ENCODE measurements at regions not wholly inside any gene's neighbourhood (a gene's known extent, or its start where the extent isn't known, plus 50 kb on each side); places are given as distances from the start of the nearest gene placed in this dataset.

DNA sequence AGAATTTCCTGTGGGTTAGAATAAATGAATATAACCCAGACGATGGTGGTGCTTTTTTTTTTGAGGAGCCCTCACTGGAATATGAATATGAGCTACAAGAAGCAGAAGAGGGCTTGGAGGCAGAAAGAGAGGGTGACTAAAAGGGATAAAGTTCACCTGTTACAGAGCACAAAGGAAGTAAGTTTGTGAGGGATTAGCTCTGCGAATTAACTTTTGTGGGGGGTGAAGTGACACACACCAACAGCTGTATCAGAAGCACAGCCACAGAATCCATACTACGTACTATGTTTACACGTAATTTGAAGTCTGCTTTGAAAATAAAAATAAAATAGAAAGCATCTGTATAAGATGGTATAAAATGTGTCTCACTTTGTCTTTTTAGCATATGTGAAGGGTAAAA, 963.6 kb upstream of the DIAPH2 start:
- Histone ChIP-seq H3K9me3 (no peaks in the 10 kb centered on the region), H3K4me1 (no peaks in the 10 kb centered on the region), H3K4me3 (no peak overlapping the region), H3K36me3 (no peaks in the 10 kb centered on the region), H3K27me3 (peaks cover 0 to 27% (median 4%) of the 10 kb centered on the region in 4 donors), H3K27ac (no peak overlapping the region)
- 34 to 50% methylated on average over 4 of the region's 4 CpGs for WGBS, 2 donors
- no peak for DNase-seq
- intact Hi-C loops (cut with DNase I), result no loop called here
- FAIRE-seq, result no peak
- TF ChIP-seq, protein P1, sequence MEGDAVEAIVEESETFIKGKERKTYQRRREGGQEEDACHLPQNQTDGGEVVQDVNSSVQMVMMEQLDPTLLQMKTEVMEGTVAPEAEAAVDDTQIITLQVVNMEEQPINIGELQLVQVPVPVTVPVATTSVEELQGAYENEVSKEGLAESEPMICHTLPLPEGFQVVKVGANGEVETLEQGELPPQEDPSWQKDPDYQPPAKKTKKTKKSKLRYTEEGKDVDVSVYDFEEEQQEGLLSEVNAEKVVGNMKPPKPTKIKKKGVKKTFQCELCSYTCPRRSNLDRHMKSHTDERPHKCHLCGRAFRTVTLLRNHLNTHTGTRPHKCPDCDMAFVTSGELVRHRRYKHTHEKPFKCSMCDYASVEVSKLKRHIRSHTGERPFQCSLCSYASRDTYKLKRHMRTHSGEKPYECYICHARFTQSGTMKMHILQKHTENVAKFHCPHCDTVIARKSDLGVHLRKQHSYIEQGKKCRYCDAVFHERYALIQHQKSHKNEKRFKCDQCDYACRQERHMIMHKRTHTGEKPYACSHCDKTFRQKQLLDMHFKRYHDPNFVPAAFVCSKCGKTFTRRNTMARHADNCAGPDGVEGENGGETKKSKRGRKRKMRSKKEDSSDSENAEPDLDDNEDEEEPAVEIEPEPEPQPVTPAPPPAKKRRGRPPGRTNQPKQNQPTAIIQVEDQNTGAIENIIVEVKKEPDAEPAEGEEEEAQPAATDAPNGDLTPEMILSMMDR (IDR thresholded peaks at IDR 0.05), result no peak
- no peak for ATAC-seq

DNA sequence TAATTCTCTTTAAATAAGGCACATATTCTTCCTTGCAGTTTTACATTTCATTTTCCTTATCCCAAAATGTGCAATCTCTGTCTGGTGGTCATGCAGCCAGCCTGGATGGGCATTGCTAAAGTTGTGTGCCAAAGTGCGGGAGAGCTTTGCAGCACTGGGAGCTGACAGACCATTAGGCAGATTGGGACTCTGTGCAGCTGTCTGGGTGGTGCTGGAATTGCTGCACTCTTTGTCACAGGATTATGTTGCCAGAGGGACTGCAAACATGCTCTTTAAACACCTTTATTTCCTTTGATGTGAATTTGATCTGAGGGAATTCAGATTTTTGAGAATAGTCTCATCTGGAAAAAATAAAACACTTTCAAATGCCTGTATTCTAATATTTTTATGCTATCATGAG, 956.2 kb upstream of the DIAPH2 start:
- Histone ChIP-seq H3K27me3 (peaks cover 0 to 14% (median 2%) of the 10 kb centered on the region in 4 donors), H3K4me1 (no peaks in the 10 kb centered on the region), H3K36me3 (no peaks in the 10 kb centered on the region), H3K9me3 (no peaks in the 10 kb centered on the region), H3K4me3 (no peak overlapping the region), H3K27ac (no peak overlapping the region)
- TF ChIP-seq, protein P1 (IDR thresholded peaks at IDR 0.05), result no peak
- DNase-seq (no peak), ATAC-seq (no peak), FAIRE-seq (no peak)
- 37 to 50% methylated on average over 1 of the region's 1 CpG for WGBS, 2 donors
- intact Hi-C loops (cut with DNase I), result no loop called here

DNA sequence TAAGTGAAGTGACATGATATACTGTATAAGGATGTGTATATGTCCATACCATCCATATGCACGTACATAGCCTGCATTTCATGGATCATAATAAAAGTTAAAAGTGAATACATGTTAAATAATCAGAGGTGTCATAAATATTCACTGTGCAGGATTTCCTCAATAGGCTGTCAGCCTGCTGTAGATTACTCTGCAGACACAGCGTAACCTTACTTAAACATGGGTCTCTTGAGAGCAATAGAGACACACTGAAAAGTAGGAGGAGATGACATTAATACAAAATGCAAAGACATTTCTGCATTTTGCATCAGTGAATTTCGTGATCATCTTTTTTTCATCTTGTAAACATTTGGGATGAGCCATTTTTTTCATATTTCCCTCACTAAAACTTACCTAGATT, 955.2 kb upstream of the DIAPH2 start:
- FAIRE-seq, result no peak
- no peaks in the 10 kb centered on the region for H3K4me1 ChIP-seq
- TF ChIP-seq, protein P1 (IDR thresholded peaks at IDR 0.05), result no peak
- H3K27me3 ChIP-seq, result peaks cover 0 to 7% (median 1%) of the 10 kb centered on the region in 4 donors
- H3K4me3 ChIP-seq, result no peak overlapping the region
- no peak for ATAC-seq
- no peak overlapping the region for H3K27ac ChIP-seq
- intact Hi-C loops (cut with DNase I), result no loop called here
- H3K9me3 ChIP-seq, result no peaks in the 10 kb centered on the region
- no peaks in the 10 kb centered on the region for H3K36me3 ChIP-seq
- DNase-seq, result no peak
- WGBS, 2 donors, result 37 to 41% methylated on average over 3 of the region's 3 CpGs

DNA sequence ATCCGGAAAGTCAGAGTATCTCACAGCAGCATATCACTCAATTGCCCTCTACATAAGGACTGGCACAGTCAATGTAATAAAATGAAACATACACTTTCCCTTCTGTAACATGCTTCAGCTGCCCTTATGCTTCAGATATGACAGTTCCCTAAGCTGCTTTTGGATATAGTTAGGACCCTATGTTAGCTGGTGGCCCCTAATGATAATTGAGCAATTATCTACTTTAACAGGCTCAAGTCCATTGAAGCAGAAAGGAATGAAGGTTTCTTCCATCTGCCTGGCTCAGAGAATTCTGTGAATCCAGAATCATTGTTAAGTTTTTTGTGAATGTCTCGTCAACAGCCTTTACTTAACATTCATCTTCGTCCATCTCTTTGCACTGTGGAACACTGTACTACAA, 951.2 kb upstream of the DIAPH2 start:
- TF ChIP-seq, protein P1 (IDR thresholded peaks at IDR 0.05), result no peak
- no peak for DNase-seq
- Histone ChIP-seq H3K4me3 (no peak overlapping the region), H3K36me3 (no peaks in the 10 kb centered on the region), H3K9me3 (no peaks in the 10 kb centered on the region), H3K27me3 (peaks cover 0 to 6% (median 0%) of the 10 kb centered on the region in 4 donors), H3K4me1 (no peaks in the 10 kb centered on the region), H3K27ac (no peak overlapping the region)
- no peak for ATAC-seq
- WGBS, 2 donors, result 54 to 61% methylated on average over 3 of the region's 3 CpGs
- FAIRE-seq, result no peak
- intact Hi-C loops (cut with DNase I), result no loop called here

DNA sequence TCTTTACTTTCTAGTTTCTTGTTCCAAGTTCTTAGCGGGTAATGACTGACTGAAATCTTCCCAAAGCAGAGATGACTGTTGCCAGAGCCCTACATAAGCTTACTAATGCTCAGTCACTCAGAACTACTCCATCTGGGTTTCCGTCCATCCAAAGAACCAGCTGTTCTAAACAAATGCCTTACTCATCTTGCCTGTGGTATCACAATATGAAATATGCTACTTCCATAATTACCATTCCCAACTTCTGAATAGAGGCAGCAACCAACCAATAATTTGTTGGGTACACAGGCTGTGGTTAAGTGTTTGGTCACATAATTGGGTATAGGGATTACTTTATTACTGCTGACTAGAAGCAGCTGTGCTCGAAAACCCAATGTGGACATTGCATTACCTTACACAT, 930.2 kb upstream of the DIAPH2 start:
- no peaks in the 10 kb centered on the region for H3K4me1 ChIP-seq
- no peak overlapping the region for H3K4me3 ChIP-seq
- FAIRE-seq (no peak), ATAC-seq (no peak), DNase-seq (no peak)
- peaks cover 0 to 14% (median 0%) of the 10 kb centered on the region in 4 donors for H3K27me3 ChIP-seq
- no peaks in the 10 kb centered on the region for H3K36me3 ChIP-seq
- H3K9me3 ChIP-seq, result no peaks in the 10 kb centered on the region
- WGBS, 2 donors, result 54 to 69% methylated on average over 3 of the region's 3 CpGs
- TF ChIP-seq, protein P1 (IDR thresholded peaks at IDR 0.05), result no peak
- no peak overlapping the region for H3K27ac ChIP-seq
- intact Hi-C loops (cut with DNase I), result no loop called here
